ENCODE measurements at regions not wholly inside any gene's neighbourhood (a gene's known extent, or its start where the extent isn't known, plus 50 kb on each side); places are given as distances from the start of the nearest gene placed in this dataset.

DNA sequence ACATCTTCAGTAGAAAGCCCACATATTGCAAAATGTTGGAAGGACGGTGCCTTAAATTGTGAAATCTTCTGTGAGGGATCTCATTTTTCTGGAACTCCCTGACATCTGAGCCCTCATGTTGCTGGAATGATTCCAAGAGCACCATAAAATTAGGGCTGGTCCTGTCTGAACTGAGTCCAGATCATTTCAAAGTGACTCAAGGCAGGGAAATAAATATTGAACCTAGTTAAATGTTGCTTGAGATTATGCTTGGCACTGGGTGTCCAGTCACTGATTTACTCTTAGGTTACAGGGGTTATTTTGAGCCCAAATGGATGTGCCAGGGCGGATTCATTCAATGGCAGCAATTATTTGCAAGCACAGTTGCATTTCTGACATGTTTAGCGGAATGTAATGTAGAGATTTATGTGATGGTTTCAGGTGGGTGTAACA lies 437.0 kb downstream of the PIK3R1 start:
- no peaks in the 10 kb centered on the region for H3K27me3 ChIP-seq (ENCODE audit: insufficient read depth, poor library complexity, severe bottlenecking)
- H3K36me3 ChIP-seq (ENCODE audit: low read depth), result no peaks in the 10 kb centered on the region
- TF ChIP-seq, protein P1, sequence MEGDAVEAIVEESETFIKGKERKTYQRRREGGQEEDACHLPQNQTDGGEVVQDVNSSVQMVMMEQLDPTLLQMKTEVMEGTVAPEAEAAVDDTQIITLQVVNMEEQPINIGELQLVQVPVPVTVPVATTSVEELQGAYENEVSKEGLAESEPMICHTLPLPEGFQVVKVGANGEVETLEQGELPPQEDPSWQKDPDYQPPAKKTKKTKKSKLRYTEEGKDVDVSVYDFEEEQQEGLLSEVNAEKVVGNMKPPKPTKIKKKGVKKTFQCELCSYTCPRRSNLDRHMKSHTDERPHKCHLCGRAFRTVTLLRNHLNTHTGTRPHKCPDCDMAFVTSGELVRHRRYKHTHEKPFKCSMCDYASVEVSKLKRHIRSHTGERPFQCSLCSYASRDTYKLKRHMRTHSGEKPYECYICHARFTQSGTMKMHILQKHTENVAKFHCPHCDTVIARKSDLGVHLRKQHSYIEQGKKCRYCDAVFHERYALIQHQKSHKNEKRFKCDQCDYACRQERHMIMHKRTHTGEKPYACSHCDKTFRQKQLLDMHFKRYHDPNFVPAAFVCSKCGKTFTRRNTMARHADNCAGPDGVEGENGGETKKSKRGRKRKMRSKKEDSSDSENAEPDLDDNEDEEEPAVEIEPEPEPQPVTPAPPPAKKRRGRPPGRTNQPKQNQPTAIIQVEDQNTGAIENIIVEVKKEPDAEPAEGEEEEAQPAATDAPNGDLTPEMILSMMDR (IDR thresholded peaks at IDR 0.05; ENCODE audit: poor library complexity, severe bottlenecking), result no peak
- ATAC-seq (ENCODE audit: low read depth), result peak; percentile 89
- DNase-seq (ENCODE audit: low spot score), result no peak
- H3K9me3 ChIP-seq (ENCODE audit: severe bottlenecking), result no peaks in the 10 kb centered on the region
- H3K4me1 ChIP-seq (ENCODE audit: insufficient read depth, poor library complexity, severe bottlenecking), result peaks cover 15% of the 10 kb centered on the region
- peak overlapping the region; percentile 22 for H3K27ac ChIP-seq (ENCODE audit: poor library complexity, severe bottlenecking)
- H3K4me3 ChIP-seq (ENCODE audit: severe bottlenecking), result no peak overlapping the region

DNA sequence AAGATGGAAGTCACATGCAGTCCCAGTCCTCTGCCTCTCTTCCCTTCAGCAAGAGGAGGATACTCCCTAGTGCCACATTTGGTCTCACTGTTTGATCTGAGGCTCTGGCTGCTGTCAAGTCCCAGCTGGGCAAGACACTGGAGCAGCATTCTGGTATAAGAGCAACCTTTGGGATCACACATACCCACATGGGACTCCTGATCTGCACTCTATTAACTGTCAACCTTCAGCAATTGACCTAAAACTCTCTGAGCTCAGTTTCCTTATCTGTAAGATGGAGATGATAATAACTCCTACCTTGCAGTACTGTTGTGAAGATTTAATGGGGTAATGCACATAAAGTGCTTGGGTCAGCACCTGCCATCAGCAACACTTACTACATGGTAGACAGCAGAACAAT lies 437.9 kb downstream of the PIK3R1 start:
- no peak for ATAC-seq (ENCODE audit: low read depth)
- no peaks in the 10 kb centered on the region for H3K36me3 ChIP-seq (ENCODE audit: low read depth)
- H3K4me1 ChIP-seq (ENCODE audit: insufficient read depth, poor library complexity, severe bottlenecking), result peaks cover 15% of the 10 kb centered on the region
- DNase-seq (ENCODE audit: low spot score), result no peak
- TF ChIP-seq, protein P1 (IDR thresholded peaks at IDR 0.05; ENCODE audit: poor library complexity, severe bottlenecking), result no peak
- no peaks in the 10 kb centered on the region for H3K9me3 ChIP-seq (ENCODE audit: severe bottlenecking)
- no peak overlapping the region for H3K4me3 ChIP-seq (ENCODE audit: severe bottlenecking)
- no peaks in the 10 kb centered on the region for H3K27me3 ChIP-seq (ENCODE audit: insufficient read depth, poor library complexity, severe bottlenecking)
- H3K27ac ChIP-seq (ENCODE audit: poor library complexity, severe bottlenecking), result no peak overlapping the region

DNA sequence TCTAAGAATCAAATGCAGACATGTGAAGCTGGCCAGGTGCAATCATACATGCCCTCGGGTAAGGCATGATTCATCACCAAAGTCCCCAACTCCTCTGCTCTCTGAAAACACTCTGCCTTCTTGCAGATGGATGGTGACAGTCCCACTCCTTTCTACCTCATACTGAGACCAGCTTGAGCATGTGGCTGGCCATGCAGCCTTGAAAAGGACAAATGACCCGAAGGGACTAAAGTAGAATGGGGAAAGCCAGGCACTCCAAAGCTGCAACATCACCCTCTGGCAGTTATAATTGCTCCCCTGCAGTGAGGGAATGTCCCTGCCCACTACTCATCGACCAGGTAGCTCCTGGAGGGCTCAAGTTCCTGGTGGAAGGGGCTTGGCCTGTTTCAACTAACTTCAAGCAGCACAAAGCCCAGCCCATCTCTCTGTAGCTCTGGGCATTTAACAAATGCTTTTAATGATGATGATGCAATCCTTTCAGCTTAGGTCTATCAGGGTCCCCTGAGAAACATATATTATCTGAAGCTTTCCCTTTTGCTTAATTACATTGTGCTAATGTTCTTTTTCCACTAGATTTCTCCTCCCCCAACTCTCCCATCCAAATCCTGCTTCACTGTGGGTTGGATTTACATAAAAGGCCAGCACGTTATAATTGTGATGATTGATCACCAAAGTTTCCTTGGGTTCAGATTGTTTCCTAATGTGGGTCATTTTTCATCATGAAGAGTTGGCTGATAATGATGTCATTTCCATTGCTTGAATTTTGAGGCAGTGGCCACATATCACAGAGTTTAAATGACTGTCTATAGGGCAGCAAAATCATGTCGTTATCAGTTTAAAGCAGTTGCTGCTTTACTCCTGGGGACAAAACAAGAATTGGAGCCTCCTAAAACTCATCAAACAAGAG lies 436.5 kb upstream of the SLC30A5 start:
- ATAC-seq (ENCODE audit: low read depth) (no peak; the same call in 2 of the 3 replicates), DNase-seq (ENCODE audit: low spot score) (no peak)
- Histone ChIP-seq H3K9me3 (ENCODE audit: severe bottlenecking) (no peaks in the 10 kb centered on the region), H3K4me3 (ENCODE audit: severe bottlenecking) (no peak overlapping the region), H3K4me1 (ENCODE audit: insufficient read depth, poor library complexity, severe bottlenecking) (peaks cover 8% of the 10 kb centered on the region), H3K36me3 (ENCODE audit: low read depth) (no peaks in the 10 kb centered on the region), H3K27me3 (ENCODE audit: insufficient read depth, poor library complexity, severe bottlenecking) (no peaks in the 10 kb centered on the region), H3K27ac (ENCODE audit: poor library complexity, severe bottlenecking) (no peak overlapping the region)
- TF ChIP-seq, protein P1 (IDR thresholded peaks at IDR 0.05; ENCODE audit: poor library complexity, severe bottlenecking), result no peak

DNA sequence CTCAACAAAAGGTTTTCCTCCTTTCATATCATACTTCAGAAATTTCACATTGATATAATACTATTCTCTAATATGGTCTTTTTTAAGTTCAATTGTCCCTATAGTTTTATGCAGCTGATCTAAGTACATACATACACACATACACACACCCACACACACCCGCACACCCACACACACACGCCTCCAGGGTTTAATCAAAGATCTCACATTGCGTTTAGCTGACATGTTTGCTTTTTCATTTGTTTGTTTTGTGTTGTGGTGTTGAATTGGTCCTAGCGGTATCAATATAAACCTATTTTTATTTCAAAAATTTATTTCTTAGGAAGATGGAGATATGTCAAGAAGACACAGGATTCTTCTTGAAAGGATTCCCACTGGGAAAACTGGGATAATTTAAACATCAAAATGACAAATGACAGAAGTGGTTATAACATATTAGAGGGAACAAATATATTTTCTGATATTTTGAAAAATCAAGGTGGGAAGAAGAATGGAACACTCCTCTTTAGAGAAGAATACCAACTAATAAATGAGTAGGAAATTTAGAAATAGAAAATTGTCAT lies 434.9 kb upstream of the SLC30A5 start:
- H3K36me3 ChIP-seq (ENCODE audit: low read depth), result no peaks in the 10 kb centered on the region
- DNase-seq (ENCODE audit: low spot score) (no peak), ATAC-seq (ENCODE audit: low read depth) (no peak)
- no peak overlapping the region for H3K4me3 ChIP-seq (ENCODE audit: severe bottlenecking)
- no peaks in the 10 kb centered on the region for H3K4me1 ChIP-seq (ENCODE audit: insufficient read depth, poor library complexity, severe bottlenecking)
- no peak overlapping the region for H3K27ac ChIP-seq (ENCODE audit: poor library complexity, severe bottlenecking)
- TF ChIP-seq, protein P1 (IDR thresholded peaks at IDR 0.05; ENCODE audit: poor library complexity, severe bottlenecking), result no peak
- H3K9me3 ChIP-seq (ENCODE audit: severe bottlenecking), result no peaks in the 10 kb centered on the region
- no peaks in the 10 kb centered on the region for H3K27me3 ChIP-seq (ENCODE audit: insufficient read depth, poor library complexity, severe bottlenecking)

DNA sequence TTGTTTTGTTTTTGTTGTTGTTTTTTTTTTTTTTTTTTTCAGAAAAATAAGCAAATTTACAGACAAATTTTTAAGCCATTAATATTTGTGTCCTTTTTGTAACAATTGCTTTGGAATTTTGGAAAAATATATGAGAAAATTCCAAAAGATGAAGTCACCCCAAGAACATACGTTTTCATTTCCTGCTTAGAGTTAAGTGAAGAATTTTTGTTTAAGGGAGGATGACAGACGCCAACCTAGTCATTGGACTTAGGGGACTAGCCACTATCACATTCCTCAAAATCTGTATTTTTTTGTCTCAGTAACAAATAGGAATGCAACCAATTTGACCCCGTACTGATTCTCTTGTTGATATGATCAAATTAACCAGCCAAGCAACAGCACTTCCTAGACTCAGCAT lies 433.9 kb upstream of the SLC30A5 start:
- no peaks in the 10 kb centered on the region for H3K36me3 ChIP-seq (ENCODE audit: low read depth)
- DNase-seq (ENCODE audit: low spot score), result no peak
- TF ChIP-seq, protein P1 (IDR thresholded peaks at IDR 0.05; ENCODE audit: poor library complexity, severe bottlenecking), result no peak
- H3K9me3 ChIP-seq (ENCODE audit: severe bottlenecking), result no peaks in the 10 kb centered on the region
- H3K27me3 ChIP-seq (ENCODE audit: insufficient read depth, poor library complexity, severe bottlenecking), result no peaks in the 10 kb centered on the region
- no peak overlapping the region for H3K4me3 ChIP-seq (ENCODE audit: severe bottlenecking)
- H3K4me1 ChIP-seq (ENCODE audit: insufficient read depth, poor library complexity, severe bottlenecking), result no peaks in the 10 kb centered on the region
- no peak overlapping the region for H3K27ac ChIP-seq (ENCODE audit: poor library complexity, severe bottlenecking)
- no peak for ATAC-seq (ENCODE audit: low read depth)
